ENCODE measurements at regions not wholly inside any gene's neighbourhood (a gene's known extent, or its start where the extent isn't known, plus 50 kb on each side); places are given as distances from the start of the nearest gene placed in this dataset.

GRCh38 chr22:42326801-42327200, 56.3 kb upstream of the TCF20 start:
- TF ChIP-seq CTCF (conservative IDR thresholded peaks at IDR 0.05 in 1 of 2, IDR thresholded peaks at IDR 0.05 in 1 of 2; ENCODE audit: low read depth in 1 of 2, low read length in 2 of 2), result no peak
- TF ChIP-seq EZH2 (IDR thresholded peaks at IDR 0.05; ENCODE audit: low read length, missing control alignments), result no peak
